HL-60 (cell line): ENCODE measurements at regions not wholly inside any gene's neighbourhood (a gene's known extent, or its start where the extent isn't known, plus 50 kb on each side); places are given as distances from the start of the nearest gene placed in this dataset.
"Not testable (repeated sequence)": the region's sequence is repeated elsewhere in the genome, so short reads cannot be mapped to it uniquely, and the experiment has no call there.

Experiments used
- DNase-seq, 2 experiments: peaks; one replicate each; pipeline ENCODE4 v3.0.0-alpha.2; 2010 to 2020; ENCODE audit warnings: low read depth in 1 of 2, low spot score in 1 of 2
- H3K27ac ChIP-seq: fragments of 250-450 bp; sonication (Bioruptor Pico); replicated peaks from 2 replicates; pipeline ENCODE4 v1.5.1; 2020; ENCODE audit warnings: mild to moderate bottlenecking, moderate library complexity
- H3K27me3 ChIP-seq: fragments of 250-450 bp; sonication (Bioruptor Pico); 2 replicates; pipeline ENCODE4 v1.5.1; 2021; ENCODE audit warnings: mild to moderate bottlenecking, moderate library complexity; ENCODE audit not compliant: insufficient read depth, poor library complexity, severe bottlenecking
- H3K4me3 ChIP-seq: replicated peaks from 2 replicates; pipeline ENCODE4 v1.5.1; 2011; ENCODE audit warnings: mild to moderate bottlenecking, control low read depth, low read length; ENCODE audit not compliant: insufficient read depth
- GABPA ChIP-seq: IDR thresholded peaks from 2 replicates; pipeline ENCODE4 v1.6.1; 2012; ENCODE audit warnings: low read depth
- POLR2AphosphoS5 ChIP-seq: IDR thresholded peaks from 2 replicates; pipeline ENCODE4 v1.6.1; 2012; ENCODE audit warnings: low read depth
- SPI1 ChIP-seq: IDR thresholded peaks from 2 replicates; pipeline ENCODE4 v1.6.1; 2012; ENCODE audit warnings: low read depth, mild to moderate bottlenecking, borderline replicate concordance
- TF ChIP-seq, protein P1 (sequence below): IDR thresholded peaks from one replicate; pipeline ENCODE4 v1.5.1; 2011; ENCODE audit warnings: low read length, control low read depth, inconsistent platforms; ENCODE audit not compliant: insufficient read depth
- TF ChIP-seq, protein P2 (sequence below): IDR thresholded peaks from 2 replicates; pipeline ENCODE4 v1.6.1; 2012; ENCODE audit warnings: low read depth; ENCODE audit not compliant: insufficient replicate concordance

DNA sequence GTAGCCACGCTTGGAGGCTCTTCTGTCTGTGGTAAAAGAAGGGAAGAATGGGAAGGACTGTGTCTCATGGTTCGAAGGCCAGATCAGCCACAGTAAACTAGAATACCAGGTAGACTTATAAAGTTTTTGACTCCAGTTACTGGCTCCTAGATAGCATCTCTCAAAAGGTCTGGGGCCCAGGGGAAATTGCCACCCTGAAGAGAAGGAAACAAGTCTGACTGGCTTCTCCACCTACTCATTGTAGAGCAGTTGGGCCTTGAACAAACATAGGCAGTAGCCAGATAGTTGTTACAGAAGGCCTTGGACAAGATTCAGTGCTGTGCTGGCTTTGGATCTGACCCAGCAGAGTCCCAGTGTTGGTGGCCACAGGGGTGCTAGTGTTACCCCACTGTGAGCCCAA, 890.4 kb downstream of the EFNA5 start:
- no peaks in the 10 kb centered on the region for H3K27me3 ChIP-seq
- no peak overlapping the region for H3K27ac ChIP-seq
- no peak overlapping the region for H3K4me3 ChIP-seq
- TF ChIP-seq POLR2AphosphoS5 (no peak), GABPA (no peak)
- TF ChIP-seq, protein P1, sequence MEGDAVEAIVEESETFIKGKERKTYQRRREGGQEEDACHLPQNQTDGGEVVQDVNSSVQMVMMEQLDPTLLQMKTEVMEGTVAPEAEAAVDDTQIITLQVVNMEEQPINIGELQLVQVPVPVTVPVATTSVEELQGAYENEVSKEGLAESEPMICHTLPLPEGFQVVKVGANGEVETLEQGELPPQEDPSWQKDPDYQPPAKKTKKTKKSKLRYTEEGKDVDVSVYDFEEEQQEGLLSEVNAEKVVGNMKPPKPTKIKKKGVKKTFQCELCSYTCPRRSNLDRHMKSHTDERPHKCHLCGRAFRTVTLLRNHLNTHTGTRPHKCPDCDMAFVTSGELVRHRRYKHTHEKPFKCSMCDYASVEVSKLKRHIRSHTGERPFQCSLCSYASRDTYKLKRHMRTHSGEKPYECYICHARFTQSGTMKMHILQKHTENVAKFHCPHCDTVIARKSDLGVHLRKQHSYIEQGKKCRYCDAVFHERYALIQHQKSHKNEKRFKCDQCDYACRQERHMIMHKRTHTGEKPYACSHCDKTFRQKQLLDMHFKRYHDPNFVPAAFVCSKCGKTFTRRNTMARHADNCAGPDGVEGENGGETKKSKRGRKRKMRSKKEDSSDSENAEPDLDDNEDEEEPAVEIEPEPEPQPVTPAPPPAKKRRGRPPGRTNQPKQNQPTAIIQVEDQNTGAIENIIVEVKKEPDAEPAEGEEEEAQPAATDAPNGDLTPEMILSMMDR = no peak
- no peak for DNase-seq

DNA sequence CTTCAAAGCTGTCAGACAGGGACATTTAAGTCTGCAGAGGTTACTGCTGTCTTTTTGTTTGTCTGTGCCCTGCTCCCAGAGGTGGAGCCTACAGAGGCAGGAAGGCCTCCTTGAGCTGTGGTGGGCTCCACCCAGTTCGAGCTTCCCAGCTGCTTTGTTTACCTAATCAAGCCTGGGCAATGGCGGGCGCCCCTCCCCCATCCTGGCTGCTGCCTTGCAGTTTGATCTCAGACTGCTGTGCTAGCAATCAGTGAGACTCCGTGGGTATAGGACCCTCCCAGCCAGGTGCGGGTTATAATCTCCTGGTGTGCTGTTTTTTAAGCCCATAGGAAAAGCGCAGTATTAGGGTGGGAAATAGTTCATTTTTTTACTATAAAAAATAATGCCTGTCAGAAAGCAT, 894.2 kb downstream of the EFNA5 start:
- H3K27me3 ChIP-seq, H3K27ac ChIP-seq, H3K4me3 ChIP-seq, DNase-seq: not testable (repeated sequence)

DNA sequence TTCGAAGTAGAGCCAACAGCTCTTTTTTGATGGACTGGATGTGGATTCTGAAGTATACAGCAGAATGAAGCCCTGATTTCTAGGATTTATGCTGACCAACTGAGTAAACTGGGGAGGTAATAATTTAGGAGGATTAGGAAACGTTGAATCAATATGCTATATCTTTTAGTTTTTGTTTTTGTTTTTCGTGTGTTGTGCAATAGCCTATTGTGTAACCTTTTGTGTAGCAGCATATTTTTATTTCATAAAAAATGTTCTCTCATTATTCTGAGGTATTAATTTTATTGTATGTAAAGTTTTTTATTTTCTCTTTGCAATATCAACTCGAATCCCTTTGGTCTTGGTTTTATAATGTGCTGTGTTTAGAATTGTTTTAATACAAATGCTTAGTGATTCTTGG, 902.3 kb downstream of the EFNA5 start:
- Histone ChIP-seq H3K27ac (no peak overlapping the region), H3K4me3 (no peak overlapping the region), H3K27me3 (no peaks in the 10 kb centered on the region)
- TF ChIP-seq, protein P2, sequence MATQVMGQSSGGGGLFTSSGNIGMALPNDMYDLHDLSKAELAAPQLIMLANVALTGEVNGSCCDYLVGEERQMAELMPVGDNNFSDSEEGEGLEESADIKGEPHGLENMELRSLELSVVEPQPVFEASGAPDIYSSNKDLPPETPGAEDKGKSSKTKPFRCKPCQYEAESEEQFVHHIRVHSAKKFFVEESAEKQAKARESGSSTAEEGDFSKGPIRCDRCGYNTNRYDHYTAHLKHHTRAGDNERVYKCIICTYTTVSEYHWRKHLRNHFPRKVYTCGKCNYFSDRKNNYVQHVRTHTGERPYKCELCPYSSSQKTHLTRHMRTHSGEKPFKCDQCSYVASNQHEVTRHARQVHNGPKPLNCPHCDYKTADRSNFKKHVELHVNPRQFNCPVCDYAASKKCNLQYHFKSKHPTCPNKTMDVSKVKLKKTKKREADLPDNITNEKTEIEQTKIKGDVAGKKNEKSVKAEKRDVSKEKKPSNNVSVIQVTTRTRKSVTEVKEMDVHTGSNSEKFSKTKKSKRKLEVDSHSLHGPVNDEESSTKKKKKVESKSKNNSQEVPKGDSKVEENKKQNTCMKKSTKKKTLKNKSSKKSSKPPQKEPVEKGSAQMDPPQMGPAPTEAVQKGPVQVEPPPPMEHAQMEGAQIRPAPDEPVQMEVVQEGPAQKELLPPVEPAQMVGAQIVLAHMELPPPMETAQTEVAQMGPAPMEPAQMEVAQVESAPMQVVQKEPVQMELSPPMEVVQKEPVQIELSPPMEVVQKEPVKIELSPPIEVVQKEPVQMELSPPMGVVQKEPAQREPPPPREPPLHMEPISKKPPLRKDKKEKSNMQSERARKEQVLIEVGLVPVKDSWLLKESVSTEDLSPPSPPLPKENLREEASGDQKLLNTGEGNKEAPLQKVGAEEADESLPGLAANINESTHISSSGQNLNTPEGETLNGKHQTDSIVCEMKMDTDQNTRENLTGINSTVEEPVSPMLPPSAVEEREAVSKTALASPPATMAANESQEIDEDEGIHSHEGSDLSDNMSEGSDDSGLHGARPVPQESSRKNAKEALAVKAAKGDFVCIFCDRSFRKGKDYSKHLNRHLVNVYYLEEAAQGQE = no peak
- no peak for TF ChIP-seq POLR2AphosphoS5
- TF ChIP-seq, protein P1 = no peak
- no peak for TF ChIP-seq GABPA
- TF ChIP-seq SPI1 = no peak
- DNase-seq = no peak

GRCh38 chr5:106766916-106767315, 903.8 kb downstream of the EFNA5 start:
- no peak overlapping the region for H3K4me3 ChIP-seq
- H3K27ac ChIP-seq = no peak overlapping the region
- no peak for TF ChIP-seq SPI1
- no peak for TF ChIP-seq POLR2AphosphoS5
- TF ChIP-seq, protein P1 = no peak
- DNase-seq = no peak
- no peaks in the 10 kb centered on the region for H3K27me3 ChIP-seq

- TF ChIP-seq, protein P1 = no peak
- TF ChIP-seq POLR2AphosphoS5 (no peak), SPI1 (no peak), GABPA (no peak)
- TF ChIP-seq, protein P2 = no peak
- H3K27ac ChIP-seq = no peak overlapping the region
- no peak overlapping the region for H3K4me3 ChIP-seq
- no peaks in the 10 kb centered on the region for H3K27me3 ChIP-seq
- no peak for DNase-seq
Observed at GRCh38 chr5:106759581-106759980, 911.2 kb downstream of the EFNA5 start.
